CD4-positive, alpha-beta T cell treated with Interleukin-21 for 1 hour (primary cell): ENCODE measurements at regions not wholly inside any gene's neighbourhood (a gene's known extent, or its start where the extent isn't known, plus 50 kb on each side); places are given as distances from the start of the nearest gene placed in this dataset.

Experiments
- DNase-seq: peaks from one replicate; pipeline ENCODE4 v3.0.0-alpha.2; 2020

DNA sequence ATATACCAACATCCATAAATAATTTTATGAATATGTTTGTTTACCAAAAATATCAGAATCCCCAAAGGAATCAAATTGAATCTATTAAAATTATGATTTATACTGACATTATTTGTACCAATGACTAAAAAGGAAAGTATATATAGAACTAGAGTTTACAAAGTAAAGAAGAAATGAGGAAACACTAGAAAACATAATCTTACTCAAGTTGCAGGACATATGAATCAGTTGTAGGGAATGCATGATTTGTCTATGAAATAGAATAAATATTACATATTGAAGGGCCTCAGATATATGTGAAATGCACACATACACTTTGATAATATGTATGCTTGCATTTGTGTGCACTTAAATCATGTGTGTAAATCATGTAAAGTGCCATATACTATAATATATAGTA, 1466.4 kb downstream of the EFNB2 start:
- DNase-seq = no peak

DNA sequence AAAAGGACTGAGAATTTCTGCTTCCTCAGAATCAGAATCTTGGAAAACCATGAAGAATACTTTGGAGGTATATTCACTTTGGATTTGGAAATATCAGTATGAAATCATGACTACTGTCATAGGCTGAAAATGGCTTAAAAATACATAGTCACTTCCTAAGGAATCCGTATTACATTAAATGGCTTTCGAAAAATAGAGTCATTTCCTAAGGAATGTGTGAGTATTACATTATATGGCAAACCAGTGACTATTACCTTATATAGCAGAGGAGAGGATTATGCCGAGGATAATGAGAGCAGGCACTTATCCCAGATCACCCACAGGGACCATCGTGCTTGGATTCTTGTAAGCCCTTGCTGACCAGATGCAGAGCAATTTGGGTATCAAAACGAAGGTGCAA, 1471.8 kb downstream of the EFNB2 start:
- DNase-seq = no peak

GRCh38 chr13:105059786-105060185, 1475.7 kb downstream of the EFNB2 start:
- DNase-seq = no peak

DNA sequence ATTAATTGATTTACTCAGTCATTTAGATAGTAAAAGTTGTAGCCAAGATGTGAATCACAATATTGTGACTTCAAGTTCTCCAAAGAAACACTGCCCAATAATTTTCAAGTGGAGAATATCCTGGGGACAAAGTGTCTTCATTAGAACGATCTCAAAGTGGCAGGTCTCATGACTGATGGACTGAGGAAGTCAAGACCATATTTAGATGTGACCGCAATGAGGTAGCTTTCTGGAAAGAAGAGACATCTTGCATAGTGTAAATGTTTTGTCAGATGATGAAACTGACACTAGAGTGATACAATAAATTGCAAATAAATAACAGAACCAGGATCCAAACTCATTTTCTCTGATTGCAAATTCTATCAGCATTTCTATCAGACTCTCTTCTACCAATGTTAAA, 1476.9 kb downstream of the EFNB2 start:
- DNase-seq = no peak

DNA sequence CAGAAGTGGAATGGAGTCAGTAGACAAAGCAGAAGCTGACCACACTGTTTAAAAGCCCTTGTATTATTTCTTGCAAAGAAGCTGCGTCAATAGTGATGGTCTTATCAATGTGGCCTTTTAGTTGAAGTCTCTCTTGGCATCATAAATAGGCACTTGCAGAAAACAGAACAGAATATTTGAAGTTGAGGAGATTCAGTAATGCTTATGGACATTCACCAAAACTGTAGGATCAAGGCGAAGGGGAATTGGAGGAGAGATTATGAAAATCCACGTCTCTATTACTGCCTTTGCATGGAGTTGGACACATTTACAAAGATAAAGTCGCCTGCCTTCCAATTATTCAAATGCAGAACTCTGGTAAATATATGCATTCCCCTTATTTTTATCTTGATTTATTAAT, 1482.8 kb downstream of the EFNB2 start:
- DNase-seq = no peak

GRCh38 chr13:105050686-105051085, 1484.8 kb downstream of the EFNB2 start:
- DNase-seq = no peak

GRCh38 chr13:105048677-105049076, 1486.8 kb downstream of the EFNB2 start:
- no peak for DNase-seq

- DNase-seq = no peak
These were observed 1487.7 kb downstream of the EFNB2 start for GRCh38 chr13:105047676-105048295.

DNA sequence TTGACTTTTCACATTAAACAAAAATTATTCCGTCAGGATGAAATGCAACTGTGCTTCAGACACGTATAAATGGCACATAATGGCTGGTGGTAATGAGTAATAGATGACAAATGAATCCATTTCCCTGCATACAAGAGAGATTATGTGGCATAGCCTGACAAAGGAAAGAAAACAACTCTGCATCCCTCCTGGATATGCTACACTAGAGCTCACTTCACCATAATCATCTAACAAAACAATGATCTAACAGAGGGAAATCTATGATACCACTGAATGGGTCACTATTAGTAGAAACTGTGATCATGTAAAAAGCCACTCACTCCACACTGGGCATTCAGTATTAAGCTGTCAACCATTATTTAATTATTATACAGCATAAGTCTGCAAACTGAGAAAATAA, 1498.4 kb downstream of the EFNB2 start:
- no peak for DNase-seq

- no peak for DNase-seq
These were observed 1500.4 kb downstream of the EFNB2 start for GRCh38 chr13:105035092-105035491.

- no peak for DNase-seq
These were observed 1501.5 kb downstream of the EFNB2 start for GRCh38 chr13:105033999-105034398.

DNA sequence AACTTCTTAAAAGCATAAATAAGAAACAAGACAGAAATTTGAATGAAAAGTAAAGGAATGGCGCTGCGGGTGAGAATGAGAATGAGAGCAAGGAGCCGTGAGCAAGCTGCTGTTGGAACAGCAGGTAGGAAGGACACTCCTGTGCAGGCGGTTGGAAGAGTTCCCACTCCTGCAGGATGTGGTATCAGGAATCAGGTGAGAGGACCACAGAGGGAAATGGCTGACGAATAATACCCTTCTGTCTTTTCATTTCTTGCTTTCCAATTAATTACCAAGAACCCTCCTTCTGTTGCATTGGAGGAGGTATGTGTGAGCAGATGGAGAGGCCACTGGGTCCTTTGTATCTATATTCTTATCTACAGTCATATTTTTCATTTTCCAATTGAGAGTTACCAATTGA, 1504.2 kb downstream of the EFNB2 start:
- DNase-seq = no peak

DNA sequence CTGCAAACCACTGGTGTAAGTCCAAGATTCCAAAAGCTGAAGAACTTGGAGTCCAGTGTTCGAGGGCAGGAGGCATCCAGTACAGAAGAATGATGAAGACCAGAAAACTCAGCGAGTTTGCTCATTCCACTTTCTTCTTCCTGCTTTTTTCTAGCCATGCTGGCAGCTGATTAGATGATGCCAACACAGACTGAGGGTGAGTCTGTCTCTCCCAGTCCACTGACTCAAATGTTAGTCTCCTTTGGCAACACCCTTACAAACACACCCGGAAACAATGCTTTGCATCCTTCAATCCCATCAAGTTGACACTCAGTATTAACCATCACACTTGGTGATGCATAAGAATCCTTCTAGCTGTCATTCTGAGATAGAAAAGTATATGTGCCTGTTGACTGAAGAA, 1504.6 kb downstream of the EFNB2 start:
- DNase-seq = no peak

GRCh38 chr13:105019073-105019472, 1516.4 kb downstream of the EFNB2 start:
- no peak for DNase-seq

DNA sequence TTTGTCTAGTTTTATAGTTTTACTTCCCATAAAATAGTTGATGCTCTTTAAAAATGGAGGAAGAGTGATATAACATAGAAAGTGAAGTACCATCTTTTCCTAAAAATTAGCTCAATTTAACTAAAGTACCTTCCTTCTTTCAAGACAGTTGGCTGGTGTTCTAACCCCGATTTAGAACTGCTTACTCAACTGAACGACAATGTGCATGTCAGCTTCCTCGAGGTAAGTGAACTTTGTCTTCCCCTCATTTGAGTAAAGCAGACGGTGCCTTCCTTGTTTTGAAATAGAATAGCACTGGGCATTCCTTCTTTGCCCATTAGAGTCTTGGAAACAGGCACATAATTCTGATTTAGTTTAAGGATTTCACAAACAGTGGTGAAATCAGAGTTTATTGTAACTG, 1519.2 kb downstream of the EFNB2 start:
- no peak for DNase-seq

- DNase-seq = no peak
These were observed 1526.9 kb downstream of the EFNB2 start for GRCh38 chr13:105008604-105009003.

GRCh38 chr13:105007166-105007808, 1528.2 kb downstream of the EFNB2 start:
- no peak for DNase-seq

DNA sequence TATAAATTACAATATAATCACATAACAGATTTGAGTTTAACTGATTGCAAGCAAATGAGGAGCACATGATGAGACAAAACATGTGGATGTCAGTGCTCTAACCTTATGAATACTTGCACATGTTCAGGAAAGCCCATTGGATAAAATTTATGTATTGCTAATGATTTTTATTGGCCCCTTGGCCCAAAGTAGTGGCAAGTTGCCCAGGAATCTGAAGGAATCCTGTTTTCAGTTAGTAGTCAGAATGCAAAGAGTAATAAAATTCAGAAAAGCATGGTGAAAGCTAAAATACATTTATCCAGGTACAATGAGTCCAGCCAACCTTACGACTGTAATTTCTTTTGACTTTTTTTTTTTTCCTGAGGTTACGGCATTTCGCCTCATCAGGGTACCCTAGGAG, 1539.4 kb downstream of the EFNB2 start:
- DNase-seq = no peak

DNA sequence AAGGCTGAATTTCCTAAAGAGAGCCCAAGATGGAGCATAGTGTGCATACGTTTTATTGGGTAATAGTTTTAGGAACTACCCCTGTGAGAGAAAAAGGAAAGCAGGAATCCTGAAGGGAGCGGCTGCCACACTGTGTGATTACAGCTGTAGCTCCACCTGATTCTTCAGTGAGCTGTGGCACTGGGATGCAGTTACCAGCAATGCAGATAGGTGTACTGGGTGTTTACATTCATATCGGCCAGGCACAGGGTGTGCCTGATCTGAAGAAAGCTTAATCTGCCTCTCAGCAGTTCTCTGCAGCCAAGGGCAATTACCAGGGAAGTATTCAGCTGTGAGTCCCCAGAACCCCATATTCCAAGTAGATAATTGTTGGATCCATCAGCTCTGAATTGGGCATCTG, 1541.8 kb downstream of the EFNB2 start:
- DNase-seq = no peak

- DNase-seq = no peak
These were observed 1547.8 kb downstream of the EFNB2 start for GRCh38 chr13:104987621-104988020.

DNA sequence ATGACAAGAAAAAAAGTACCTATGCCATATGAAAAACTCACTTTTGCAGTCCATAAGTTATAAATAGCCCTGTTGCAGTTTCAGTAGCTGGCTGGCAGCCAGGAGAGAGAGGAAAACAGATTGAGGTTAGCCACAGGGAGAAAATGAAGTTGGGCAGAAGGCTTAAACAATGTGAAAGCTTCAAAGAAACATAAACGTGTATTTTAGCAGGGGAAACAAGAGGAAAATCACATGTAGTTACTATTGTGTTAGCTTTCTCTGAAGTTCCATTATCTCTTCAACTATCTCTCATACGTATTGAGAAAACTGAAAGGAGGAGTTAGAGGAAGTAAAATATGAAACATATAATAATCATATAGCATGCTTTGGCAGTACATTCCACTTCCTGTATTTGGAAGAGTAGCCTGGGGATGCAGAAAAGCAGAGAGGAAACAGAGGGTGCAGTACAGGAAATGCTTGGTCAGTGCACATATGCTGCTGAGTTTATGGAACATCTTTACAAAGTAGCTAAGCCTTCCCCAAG, 1551.1 kb downstream of the EFNB2 start:
- DNase-seq = peak; percentile 24

DNA sequence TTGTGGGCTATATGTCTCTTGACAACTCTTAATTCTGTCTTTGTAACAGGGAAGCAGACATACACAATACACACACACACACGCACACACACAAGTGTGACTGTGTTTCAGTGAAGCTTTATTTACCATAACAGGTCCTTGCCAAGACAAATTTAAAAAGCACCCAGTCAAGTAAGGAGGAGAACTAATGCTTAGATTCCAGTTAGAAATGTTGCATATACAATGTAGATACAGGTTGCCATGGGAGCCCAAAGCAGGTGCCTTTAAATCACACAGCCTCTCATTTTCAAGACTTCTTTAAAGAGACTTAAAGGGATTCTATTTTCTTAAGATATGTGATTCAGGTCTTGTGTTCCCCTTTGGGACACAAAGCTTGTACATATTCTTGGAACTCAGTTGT, 1551.9 kb downstream of the EFNB2 start:
- DNase-seq = no peak

- no peak for DNase-seq
These were observed 1554.9 kb downstream of the EFNB2 start for GRCh38 chr13:104980586-104980985.

DNA sequence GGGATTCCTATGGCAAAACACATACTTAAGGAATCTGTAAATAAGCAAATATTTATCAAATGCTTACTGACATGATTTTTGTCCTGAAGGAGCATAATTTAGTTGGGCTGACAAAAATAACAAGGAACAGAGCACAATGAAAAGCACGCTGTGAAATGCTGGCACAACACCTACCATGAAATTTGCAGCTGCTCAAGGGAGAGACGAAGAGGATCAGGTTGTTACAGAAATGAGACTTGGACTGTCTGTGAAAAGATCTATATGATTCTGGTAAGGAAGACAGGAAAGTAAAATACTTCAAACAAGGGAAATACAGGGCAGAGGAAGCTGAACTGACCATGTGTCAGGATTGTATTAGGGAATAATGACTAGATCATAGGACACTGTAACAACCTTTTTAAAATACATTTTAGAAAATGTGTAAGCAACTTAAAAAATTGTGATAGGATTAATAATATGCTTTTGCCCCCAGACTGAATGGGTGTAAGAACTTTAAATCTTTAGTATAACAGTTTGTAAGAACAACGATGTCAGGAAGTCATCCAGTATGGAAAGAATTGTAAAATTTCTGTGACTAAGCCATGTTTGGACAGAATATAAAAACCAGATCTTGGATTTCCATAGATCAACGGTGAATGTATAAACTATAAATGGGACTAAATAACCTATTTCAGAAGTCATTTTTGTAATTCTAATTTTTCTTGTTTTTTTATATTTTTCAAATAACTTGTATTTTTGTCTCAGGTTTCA, 1556.0 kb downstream of the EFNB2 start:
- no peak for DNase-seq
